Osteoblast (primary cell): ENCODE measurements at regions not wholly inside any gene's neighbourhood (a gene's known extent, or its start where the extent isn't known, plus 50 kb on each side); places are given as distances from the start of the nearest gene placed in this dataset.

Source experiments
- DNase-seq: peaks from one replicate; pipeline ENCODE4 v3.0.0; 2011; ENCODE audit warnings: low spot score, mixed read lengths; ENCODE audit not compliant: insufficient read length; ENCODE audit errors: missing footprints
- H2AFZ ChIP-seq: 2 replicates; pipeline ENCODE4 v1.6.0; 2011; ENCODE audit warnings: mild to moderate bottlenecking, low read length
- H3K27ac ChIP-seq: 2 replicates; pipeline ENCODE4 v1.5.1; 2011; ENCODE audit warnings: mild to moderate bottlenecking, low read depth, low read length, moderate library complexity
- H3K27me3 ChIP-seq: 2 replicates; pipeline ENCODE4 v1.6.0; 2012; ENCODE audit warnings: mild to moderate bottlenecking, control low read depth, inconsistent platforms, low read length, moderate library complexity; ENCODE audit not compliant: insufficient read depth
- H3K36me3 ChIP-seq: 2 replicates; pipeline ENCODE4 v1.5.1; 2011; ENCODE audit warnings: mild to moderate bottlenecking, low read length, control low read depth, moderate library complexity; ENCODE audit not compliant: insufficient read depth
- H3K4me1 ChIP-seq: 2 replicates; pipeline ENCODE4 v1.5.1; 2011; ENCODE audit warnings: mild to moderate bottlenecking, low read length, control low read depth, moderate library complexity; ENCODE audit not compliant: insufficient read depth
- H3K4me2 ChIP-seq: 2 replicates; pipeline ENCODE4 v1.6.0; 2011; ENCODE audit warnings: mild to moderate bottlenecking, low read length; ENCODE audit not compliant: insufficient read depth
- H3K4me3 ChIP-seq: fragments of 200-600 bp; sonication (generic); 3 replicates; pipeline ENCODE4 v1.5.1; 2012; ENCODE audit warnings: mild to moderate bottlenecking, low read length, inconsistent platforms; ENCODE audit not compliant: insufficient read depth
- H3K79me2 ChIP-seq: 2 replicates; pipeline ENCODE4 v1.6.0; 2012; ENCODE audit warnings: mild to moderate bottlenecking, low read length, control low read depth, inconsistent platforms; ENCODE audit not compliant: insufficient read depth
- H3K9me3 ChIP-seq: 2 replicates; pipeline ENCODE4 v1.5.1; 2011; ENCODE audit warnings: low read depth, low read length, control low read depth
- H4K20me1 ChIP-seq: 2 replicates; pipeline ENCODE4 v1.6.0; 2012; ENCODE audit warnings: mild to moderate bottlenecking, low read length, control low read depth; ENCODE audit not compliant: insufficient read depth
- CTCF ChIP-seq: IDR thresholded peaks from 2 replicates; pipeline ENCODE4 v1.5.1; 2011; ENCODE audit warnings: mild to moderate bottlenecking, low read depth, low read length, moderate library complexity; ENCODE audit errors: extremely low read depth

- TF ChIP-seq CTCF: no peak
- peaks cover 18% of the 10 kb centered on the region for H3K79me2 ChIP-seq
- H3K27ac ChIP-seq: no peak overlapping the region
- peaks cover 13% of the 10 kb centered on the region for H3K4me1 ChIP-seq
- H3K27me3 ChIP-seq: no peaks in the 10 kb centered on the region
- no peaks in the 10 kb centered on the region for H4K20me1 ChIP-seq
- H3K36me3 ChIP-seq: no peaks in the 10 kb centered on the region
- H2AFZ ChIP-seq: peak overlapping the region; percentile 97
- no peaks in the 10 kb centered on the region for H3K9me3 ChIP-seq
- peak overlapping the region; percentile 92 for H3K4me2 ChIP-seq
- peak; percentile 97 for DNase-seq
- H3K4me3 ChIP-seq: peak overlapping the region; percentile 88
Observed at GRCh38 chr6:138692978-138693909, 80.3 kb upstream of the CCDC28A start.

GRCh38 chr6:138695193-138695592 is 78.4 kb upstream of the CCDC28A start:
- Histone ChIP-seq H3K36me3 (no peaks in the 10 kb centered on the region), H3K27ac (no peak overlapping the region), H3K9me3 (no peaks in the 10 kb centered on the region), H2AFZ (no peak overlapping the region), H3K4me1 (peaks cover 8% of the 10 kb centered on the region), H3K27me3 (no peaks in the 10 kb centered on the region), H3K79me2 (peaks cover 4% of the 10 kb centered on the region), H4K20me1 (no peaks in the 10 kb centered on the region), H3K4me3 (no peak overlapping the region), H3K4me2 (no peak overlapping the region)
- no peak for DNase-seq
- TF ChIP-seq CTCF: no peak

GRCh38 chr6:138714493-138714892 is 59.1 kb upstream of the CCDC28A start:
- DNase-seq: no peak
- Histone ChIP-seq H3K79me2 (no peaks in the 10 kb centered on the region), H3K9me3 (no peaks in the 10 kb centered on the region), H3K4me2 (no peak overlapping the region), H2AFZ (no peak overlapping the region), H4K20me1 (no peaks in the 10 kb centered on the region), H3K36me3 (no peaks in the 10 kb centered on the region), H3K27me3 (no peaks in the 10 kb centered on the region), H3K4me1 (no peaks in the 10 kb centered on the region), H3K27ac (no peak overlapping the region), H3K4me3 (no peak overlapping the region)
- no peak for TF ChIP-seq CTCF

GRCh38 chr6:138716013-138716412 is 57.6 kb upstream of the CCDC28A start:
- H4K20me1 ChIP-seq: no peaks in the 10 kb centered on the region
- H3K27me3 ChIP-seq: no peaks in the 10 kb centered on the region
- H2AFZ ChIP-seq: no peak overlapping the region
- no peaks in the 10 kb centered on the region for H3K4me1 ChIP-seq
- no peak for TF ChIP-seq CTCF
- no peak overlapping the region for H3K4me2 ChIP-seq
- H3K79me2 ChIP-seq: no peaks in the 10 kb centered on the region
- H3K36me3 ChIP-seq: no peaks in the 10 kb centered on the region
- no peak for DNase-seq
- H3K4me3 ChIP-seq: no peak overlapping the region
- no peaks in the 10 kb centered on the region for H3K9me3 ChIP-seq
- no peak overlapping the region for H3K27ac ChIP-seq
